Right cardiac atrium (tissue), 5 donors: ENCODE measurements at regions not wholly inside any gene's neighbourhood (a gene's known extent, or its start where the extent isn't known, plus 50 kb on each side); places are given as distances from the start of the nearest gene placed in this dataset.

Experiments
- ATAC-seq, 2 donors: fragments of 200-7000 bp; cut with Tn5 transposase; one replicate each; pipeline versions ENCODE4 v1.8.0 to v1.9.1; 2020; ENCODE audit warnings: moderate library complexity in 2 of 2, mild to moderate bottlenecking in 1 of 2
- DNase-seq, 3 donors: peaks; one replicate each; pipeline ENCODE4 v3.0.0-alpha.2; 2020
- H3K27ac ChIP-seq: one replicate; pipeline ENCODE4 v1.5.1; 2013; ENCODE audit warnings: mild to moderate bottlenecking, low read length, control low read depth, moderate library complexity
- H3K27me3 ChIP-seq: one replicate; pipeline ENCODE4 v1.6.1; 2013; ENCODE audit not compliant: control insufficient read depth, insufficient read depth
- H3K4me1 ChIP-seq: one replicate; pipeline ENCODE4 v1.6.1; 2013; ENCODE audit warnings: low read length; ENCODE audit not compliant: control insufficient read depth, insufficient read depth
- H3K4me3 ChIP-seq: one replicate; pipeline ENCODE4 v1.5.1; 2013; ENCODE audit warnings: low read length, control low read depth
- H3K9me3 ChIP-seq: one replicate; pipeline ENCODE4 v1.6.1; 2013; ENCODE audit warnings: low read length; ENCODE audit not compliant: control insufficient read depth
- WGBS: extraction: QIAGEN DNeasy Blood & Tissue Kit; methylation state at CpG from one replicate; pipeline ENCODE4 v1.1.7; 2013; 5-methylcytosine and 5-hydroxymethylcytosine counted together
- intact Hi-C, 4 donors: fragments of 100-400 bp; cut with DNase I; formaldehyde crosslinking; loops; one replicate each; pipeline versions ENCODE4 v1.11.0 to v1.14.0; 2022 to 2023
- donor health status: healthy with polysubstance abuse.
- donor health status: DM: no; HTN: yes; CAD: no.
- donor health status: DM: no; HTN: no; CAD: no.
- donor health status: DM: no; HTN: yes; CAD: no; lungs with severe emphysema.
- donor health status: DM: yes; HTN: yes; CAD: no.

DNA sequence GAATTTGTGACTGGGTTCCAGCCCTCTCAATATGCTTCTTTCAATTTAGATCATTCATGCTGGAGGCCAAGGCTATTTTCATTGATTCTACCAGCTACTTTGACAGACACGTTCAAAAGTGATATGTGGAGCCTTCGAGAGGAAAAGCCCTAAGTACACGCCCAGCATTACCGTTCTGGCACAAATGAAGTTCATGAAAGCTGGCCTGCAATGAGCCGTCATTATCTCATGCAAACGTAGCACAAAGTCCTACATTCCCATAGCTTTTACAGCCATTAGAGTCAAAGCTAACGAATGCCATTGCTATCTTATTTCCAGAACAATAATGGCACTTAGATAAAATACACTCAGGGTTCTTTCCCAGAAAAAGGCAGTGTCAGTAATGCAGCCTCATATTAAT lies 1237.6 kb downstream of the EFNB2 start:
- Histone ChIP-seq H3K9me3 (no peaks in the 10 kb centered on the region), H3K4me1 (no peaks in the 10 kb centered on the region), H3K4me3 (no peak overlapping the region), H3K27ac (no peak overlapping the region), H3K27me3 (no peaks in the 10 kb centered on the region)
- WGBS = 30% methylated on average over 7 of the region's 7 CpGs
- no peak for ATAC-seq
- intact Hi-C loops = no loop called here
- DNase-seq = no peak

GRCh38 chr13:105291987-105292386 lies 1243.5 kb downstream of the EFNB2 start:
- no peak for ATAC-seq
- no peak for DNase-seq
- H3K4me3 ChIP-seq = no peak overlapping the region
- H3K27me3 ChIP-seq = no peaks in the 10 kb centered on the region
- H3K9me3 ChIP-seq = no peaks in the 10 kb centered on the region
- 80% methylated on average over 2 of the region's 2 CpGs for WGBS
- no peaks in the 10 kb centered on the region for H3K4me1 ChIP-seq
- no peak overlapping the region for H3K27ac ChIP-seq
- intact Hi-C loops = no loop called here

DNA sequence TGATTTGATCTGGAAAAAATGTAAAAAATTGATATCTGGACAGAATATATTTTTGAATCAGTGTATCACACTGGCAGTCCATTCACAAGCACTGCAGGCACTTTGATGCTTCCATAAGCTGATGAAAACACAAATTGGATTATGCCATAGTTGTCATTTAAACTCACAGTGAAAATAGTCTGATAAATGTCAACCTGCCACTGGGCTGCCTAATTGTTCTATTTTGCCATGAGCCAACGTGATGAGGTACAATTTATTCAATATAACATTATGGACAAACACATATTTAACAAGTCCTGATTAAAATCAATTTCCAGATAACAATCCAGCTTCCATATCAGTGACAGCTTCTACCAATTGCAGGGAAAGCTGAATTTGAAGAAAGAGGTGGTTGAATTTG lies 1244.9 kb downstream of the EFNB2 start:
- Histone ChIP-seq H3K4me3 (no peak overlapping the region), H3K27me3 (no peaks in the 10 kb centered on the region), H3K4me1 (no peaks in the 10 kb centered on the region), H3K27ac (no peak overlapping the region), H3K9me3 (no peaks in the 10 kb centered on the region)
- ATAC-seq (no peak), DNase-seq (no peak)
- intact Hi-C loops = no loop called here
- 84% methylated on average over 1 of the region's 1 CpG for WGBS

GRCh38 chr13:105285526-105285925 lies 1249.9 kb downstream of the EFNB2 start:
- ATAC-seq = no peak
- Histone ChIP-seq H3K4me1 (no peaks in the 10 kb centered on the region), H3K27ac (no peak overlapping the region), H3K9me3 (no peaks in the 10 kb centered on the region), H3K4me3 (no peak overlapping the region), H3K27me3 (no peaks in the 10 kb centered on the region)
- intact Hi-C loops = no loop called here
- DNase-seq = no peak
- WGBS = 98% methylated on average over 2 of the region's 2 CpGs

GRCh38 chr13:105282406-105283285 lies 1252.8 kb downstream of the EFNB2 start:
- no peaks in the 10 kb centered on the region for H3K27me3 ChIP-seq
- no peak overlapping the region for H3K4me3 ChIP-seq
- ATAC-seq (no peak), DNase-seq (no peak)
- H3K27ac ChIP-seq = no peak overlapping the region
- H3K4me1 ChIP-seq = no peaks in the 10 kb centered on the region
- intact Hi-C loops = no loop called here
- no peaks in the 10 kb centered on the region for H3K9me3 ChIP-seq
- 88% methylated on average over 14 of the region's 14 CpGs for WGBS

- no peak overlapping the region for H3K27ac ChIP-seq
- H3K4me3 ChIP-seq = no peak overlapping the region
- intact Hi-C loops = no loop called here
- no peaks in the 10 kb centered on the region for H3K4me1 ChIP-seq
- WGBS = 72% methylated on average over 4 of the region's 4 CpGs
- DNase-seq (no peak), ATAC-seq (no peak)
- H3K27me3 ChIP-seq = no peaks in the 10 kb centered on the region
- H3K9me3 ChIP-seq = no peaks in the 10 kb centered on the region
Observed at GRCh38 chr13:105278943-105279381, 1256.5 kb downstream of the EFNB2 start.

GRCh38 chr13:105276571-105276970 lies 1258.9 kb downstream of the EFNB2 start:
- no peak for DNase-seq
- intact Hi-C loops = no loop called here

GRCh38 chr13:105273665-105274222 lies 1261.7 kb downstream of the EFNB2 start:
- H3K27ac ChIP-seq = no peak overlapping the region
- intact Hi-C loops = no loop called here
- no peak for ATAC-seq
- no peak overlapping the region for H3K4me3 ChIP-seq
- H3K9me3 ChIP-seq = no peaks in the 10 kb centered on the region
- no peak for DNase-seq
- H3K27me3 ChIP-seq = no peaks in the 10 kb centered on the region
- WGBS = 94% methylated on average over 6 of the region's 6 CpGs
- H3K4me1 ChIP-seq = no peaks in the 10 kb centered on the region

More at GRCh38 chr13:105276571-105276970, 1258.9 kb downstream of the EFNB2 start:
- no peaks in the 10 kb centered on the region for H3K9me3 ChIP-seq
- no peak overlapping the region for H3K27ac ChIP-seq
- H3K27me3 ChIP-seq = no peaks in the 10 kb centered on the region
- ATAC-seq = no peak
- H3K4me1 ChIP-seq = no peaks in the 10 kb centered on the region
- WGBS = 75% methylated on average over 3 of the region's 3 CpGs
- H3K4me3 ChIP-seq = no peak overlapping the region

GRCh38 chr13:105272660-105273631 lies 1262.5 kb downstream of the EFNB2 start:
- H3K4me1 ChIP-seq = no peaks in the 10 kb centered on the region
- WGBS = 81% methylated on average over 13 of the region's 13 CpGs
- DNase-seq = no peak
- H3K9me3 ChIP-seq = no peaks in the 10 kb centered on the region
- intact Hi-C loops = no loop called here
- no peaks in the 10 kb centered on the region for H3K27me3 ChIP-seq
- H3K27ac ChIP-seq = no peak overlapping the region
- peak in 1 of 2 donors; percentile 24 for ATAC-seq
- no peak overlapping the region for H3K4me3 ChIP-seq

GRCh38 chr13:105266615-105267014 lies 1268.8 kb downstream of the EFNB2 start:
- no peak overlapping the region for H3K4me3 ChIP-seq
- WGBS = 41% methylated on average over 2 of the region's 2 CpGs
- H3K27me3 ChIP-seq = no peaks in the 10 kb centered on the region
- DNase-seq (no peak), ATAC-seq (no peak)
- no peaks in the 10 kb centered on the region for H3K4me1 ChIP-seq
- no peak overlapping the region for H3K27ac ChIP-seq
- H3K9me3 ChIP-seq = no peaks in the 10 kb centered on the region
- intact Hi-C loops = no loop called here

DNA sequence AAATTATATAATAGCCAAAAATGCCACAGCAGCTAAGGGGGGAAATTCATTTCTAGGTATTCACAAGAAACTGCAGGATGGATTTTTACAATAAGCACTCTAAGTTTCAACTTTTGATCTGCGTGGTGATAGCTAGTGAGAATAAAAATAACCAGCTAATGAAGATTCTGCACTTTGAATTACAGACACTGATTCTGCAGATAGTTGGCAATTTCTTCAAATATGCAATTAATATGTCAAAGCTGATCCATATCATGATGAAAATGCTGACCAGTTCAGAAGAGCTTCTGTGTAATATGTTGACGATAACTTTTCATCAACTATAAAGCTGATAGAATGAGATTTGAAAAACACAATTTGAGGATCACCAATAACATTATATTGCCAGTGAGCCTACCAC lies 1272.9 kb downstream of the EFNB2 start:
- no peak overlapping the region for H3K27ac ChIP-seq
- no peaks in the 10 kb centered on the region for H3K27me3 ChIP-seq
- intact Hi-C loops = no loop called here
- ATAC-seq (no peak), DNase-seq (no peak)
- H3K4me3 ChIP-seq = no peak overlapping the region
- no peaks in the 10 kb centered on the region for H3K9me3 ChIP-seq
- 89% methylated on average over 2 of the region's 2 CpGs for WGBS
- H3K4me1 ChIP-seq = no peaks in the 10 kb centered on the region
